ENCODE measurements at regions not wholly inside any gene's neighbourhood (a gene's known extent, or its start where the extent isn't known, plus 50 kb on each side); places are given as distances from the start of the nearest gene placed in this dataset.

- Histone ChIP-seq H4K20me1 (ENCODE audit: insufficient read depth) (no peaks in the 10 kb centered on the region), H3K79me2 (ENCODE audit: insufficient read depth, low read length) (no peaks in the 10 kb centered on the region), H3K4me3 (replicated peaks in 1 of 2; ENCODE audit: low read depth in 1 of 2, low read length in 2 of 2) (no peak overlapping the region), H3K9me3 (ENCODE audit: control insufficient read depth in 1 of 2, insufficient read depth in 1 of 2, low read depth in 1 of 2, low read length in 2 of 2) (no peaks in the 10 kb centered on the region), H3K9me2 (ENCODE audit: insufficient read depth) (no peaks in the 10 kb centered on the region; the same call in 1 of the 2 replicates), H3K27ac (ENCODE audit: low read depth, low read length) (no peak overlapping the region), H3K9ac (ENCODE audit: low read length) (no peak overlapping the region), H3K36me3 (ENCODE audit: control insufficient read depth in 1 of 2, insufficient read depth in 2 of 2, low read length in 2 of 2) (no peaks in the 10 kb centered on the region), H3K4me2 (ENCODE audit: low read length) (no peak overlapping the region), H3K27me3 (ENCODE audit: insufficient read depth, low read length) (no peaks in the 10 kb centered on the region), H3K4me1 (ENCODE audit: control insufficient read depth in 1 of 2, insufficient read depth in 2 of 2, low read length in 2 of 2) (no peaks in the 10 kb centered on the region), H2AFZ (ENCODE audit: low read depth, low read length, poor library complexity, severe bottlenecking) (no peak overlapping the region)
- intact Hi-C loops (cut with micrococcal nuclease), result no loop called here
- no TSS peak for BruUV-seq (replicated peaks)
- POLR2A ChIA-PET, result no interaction called here
- RAD21 ChIA-PET (ENCODE audit: low non-redundant PET in 1 of 2, low total read pairs in 2 of 2, uncharacterized antibody in 2 of 2, unreplicated experiment in 2 of 2), result no interaction called here
- DNase-seq (ENCODE audit: low read depth, low spot score), result no peak
- ATAC-seq, result no peak
- CTCF ChIA-PET, result no interaction called here
- TF ChIP-seq, protein P1, sequence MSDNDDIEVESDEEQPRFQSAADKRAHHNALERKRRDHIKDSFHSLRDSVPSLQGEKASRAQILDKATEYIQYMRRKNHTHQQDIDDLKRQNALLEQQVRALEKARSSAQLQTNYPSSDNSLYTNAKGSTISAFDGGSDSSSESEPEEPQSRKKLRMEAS (IDR thresholded peaks at IDR 0.05), result no peak
- TF ChIP-seq ZBTB33 (IDR thresholded peaks at IDR 0.05; ENCODE audit: extremely low read depth, insufficient replicate concordance, low read length), result no peak
Observed at GRCh38 chr1:194717334-194717733, 1530.9 kb upstream of the B3GALT2 start.

DNA sequence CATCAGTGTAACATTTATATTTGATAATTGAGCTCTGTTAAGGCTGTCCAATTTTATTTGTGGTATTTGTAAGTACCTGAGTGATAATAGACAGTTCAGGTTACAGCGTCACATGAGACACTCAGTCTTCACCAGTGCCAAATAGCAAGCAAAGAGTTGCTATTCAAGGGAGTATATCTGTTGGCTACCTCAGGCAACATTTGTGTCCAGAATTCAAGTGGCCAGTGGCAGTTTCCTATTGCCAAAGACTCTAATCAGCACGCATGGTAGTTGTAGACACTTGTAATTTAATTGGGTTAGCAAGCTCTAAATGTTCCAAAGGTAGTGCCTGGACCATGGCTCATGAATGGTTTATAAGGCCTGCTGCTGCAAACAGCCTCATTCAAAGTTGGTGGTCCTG, 1524.3 kb upstream of the B3GALT2 start:
- Histone ChIP-seq H3K4me2 (ENCODE audit: low read length) (no peak overlapping the region), H3K79me2 (ENCODE audit: insufficient read depth, low read length) (no peaks in the 10 kb centered on the region), H3K9me3 (ENCODE audit: control insufficient read depth in 1 of 2, insufficient read depth in 1 of 2, low read depth in 1 of 2, low read length in 2 of 2) (no peaks in the 10 kb centered on the region), H3K36me3 (ENCODE audit: control insufficient read depth in 1 of 2, insufficient read depth in 2 of 2, low read length in 2 of 2) (no peaks in the 10 kb centered on the region), H3K9me2 (ENCODE audit: insufficient read depth) (no peaks in the 10 kb centered on the region), H3K27ac (ENCODE audit: low read depth, low read length) (no peak overlapping the region), H3K4me3 (replicated peaks in 1 of 2; ENCODE audit: low read depth in 1 of 2, low read length in 2 of 2) (no peak overlapping the region), H3K27me3 (ENCODE audit: insufficient read depth, low read length) (no peaks in the 10 kb centered on the region), H3K9ac (ENCODE audit: low read length) (no peak overlapping the region), H2AFZ (ENCODE audit: low read depth, low read length, poor library complexity, severe bottlenecking) (no peak overlapping the region), H4K20me1 (ENCODE audit: insufficient read depth) (no peaks in the 10 kb centered on the region), H3K4me1 (ENCODE audit: control insufficient read depth in 1 of 2, insufficient read depth in 2 of 2, low read length in 2 of 2) (no peaks in the 10 kb centered on the region)
- intact Hi-C loops (cut with micrococcal nuclease), result no loop called here
- POLR2A ChIA-PET, result no interaction called here
- BruUV-seq (replicated peaks), result no TSS peak
- DNase-seq (ENCODE audit: low read depth, low spot score) (no peak), ATAC-seq (no peak)
- RAD21 ChIA-PET (ENCODE audit: low non-redundant PET in 1 of 2, low total read pairs in 2 of 2, uncharacterized antibody in 2 of 2, unreplicated experiment in 2 of 2), result no interaction called here
- CTCF ChIA-PET, result no interaction called here
- no peak for TF ChIP-seq ELF1 (IDR thresholded peaks at IDR 0.05; ENCODE audit: borderline replicate concordance, low read depth)
- TF ChIP-seq POLR2A (IDR thresholded peaks at IDR 0.05; ENCODE audit: borderline replicate concordance, extremely low read depth, insufficient read depth, insufficient read length), result no peak
- TF ChIP-seq POLR2AphosphoS5 (IDR thresholded peaks at IDR 0.05; ENCODE audit: low read depth, low read length), result no peak
- TF ChIP-seq CEBPB (IDR thresholded peaks at IDR 0.05; ENCODE audit: low read depth), result no peak
- TF ChIP-seq, protein P2, sequence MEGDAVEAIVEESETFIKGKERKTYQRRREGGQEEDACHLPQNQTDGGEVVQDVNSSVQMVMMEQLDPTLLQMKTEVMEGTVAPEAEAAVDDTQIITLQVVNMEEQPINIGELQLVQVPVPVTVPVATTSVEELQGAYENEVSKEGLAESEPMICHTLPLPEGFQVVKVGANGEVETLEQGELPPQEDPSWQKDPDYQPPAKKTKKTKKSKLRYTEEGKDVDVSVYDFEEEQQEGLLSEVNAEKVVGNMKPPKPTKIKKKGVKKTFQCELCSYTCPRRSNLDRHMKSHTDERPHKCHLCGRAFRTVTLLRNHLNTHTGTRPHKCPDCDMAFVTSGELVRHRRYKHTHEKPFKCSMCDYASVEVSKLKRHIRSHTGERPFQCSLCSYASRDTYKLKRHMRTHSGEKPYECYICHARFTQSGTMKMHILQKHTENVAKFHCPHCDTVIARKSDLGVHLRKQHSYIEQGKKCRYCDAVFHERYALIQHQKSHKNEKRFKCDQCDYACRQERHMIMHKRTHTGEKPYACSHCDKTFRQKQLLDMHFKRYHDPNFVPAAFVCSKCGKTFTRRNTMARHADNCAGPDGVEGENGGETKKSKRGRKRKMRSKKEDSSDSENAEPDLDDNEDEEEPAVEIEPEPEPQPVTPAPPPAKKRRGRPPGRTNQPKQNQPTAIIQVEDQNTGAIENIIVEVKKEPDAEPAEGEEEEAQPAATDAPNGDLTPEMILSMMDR (IDR thresholded peaks at IDR 0.05 in 2 of 3, conservative IDR thresholded peaks at IDR 0.05 in 1 of 3; ENCODE audit: borderline replicate concordance in 1 of 3, insufficient read depth in 1 of 3, low read depth in 2 of 3, low read length in 2 of 3), result no peak
- TF ChIP-seq CBX3 (IDR thresholded peaks at IDR 0.05; ENCODE audit: low read depth), result no peak
- TF ChIP-seq, protein P1 (IDR thresholded peaks at IDR 0.05), result no peak
- TF ChIP-seq RAD21 (IDR thresholded peaks at IDR 0.05; ENCODE audit: low read depth), result no peak
- TF ChIP-seq TCF7L2 (IDR thresholded peaks at IDR 0.05; ENCODE audit: borderline replicate concordance, extremely low read depth, insufficient read depth, insufficient read length), result no peak
- TF ChIP-seq SIN3A (IDR thresholded peaks at IDR 0.05; ENCODE audit: low read depth), result no peak
- no peak for TF ChIP-seq ZNF274 (IDR thresholded peaks at IDR 0.05; ENCODE audit: low read depth, low read length)
- no peak for TF ChIP-seq EGR1 (IDR thresholded peaks at IDR 0.05; ENCODE audit: low read depth)
- TF ChIP-seq EZH2 (IDR thresholded peaks at IDR 0.05), result no peak
- no peak for TF ChIP-seq YY1 (IDR thresholded peaks at IDR 0.05; ENCODE audit: extremely low read depth, insufficient replicate concordance, low read depth, low read length)

Data from HCT116 (cell line).